HG03469 (cell line): ENCODE measurements at regions not wholly inside any gene's neighbourhood (a gene's known extent, or its start where the extent isn't known, plus 50 kb on each side); places are given as distances from the start of the nearest gene placed in this dataset.

Source experiments
- ATAC-seq: cut with Tn5 transposase; IDR thresholded peaks from one replicate; pipeline ENCODE4 v1.9.1; 2021; ENCODE audit warnings: mild to moderate bottlenecking, moderate library complexity, moderate number of reproducible peaks; ENCODE audit not compliant: unreplicated experiment

DNA sequence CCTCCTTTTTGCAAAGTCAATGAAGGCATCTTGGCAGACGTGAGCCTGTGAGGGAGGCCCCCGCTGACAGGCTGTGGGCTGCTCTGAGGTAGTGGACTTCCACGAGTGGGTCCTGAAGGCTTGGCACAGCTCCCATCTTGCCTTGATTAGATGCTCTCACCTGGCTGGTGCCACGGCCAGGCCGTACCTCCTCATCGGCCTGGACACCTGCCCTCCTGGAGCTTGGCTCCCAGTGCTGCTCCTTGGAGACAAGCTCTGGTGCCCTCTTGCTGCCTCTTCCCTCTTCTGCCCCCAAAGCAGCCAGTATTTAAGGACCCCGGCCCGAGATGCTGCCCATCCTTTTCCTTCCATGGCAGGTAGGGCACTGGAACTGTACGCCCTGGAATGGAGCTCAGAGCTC lies 93.5 kb downstream of the ERMARD start:
- ATAC-seq = no peak

DNA sequence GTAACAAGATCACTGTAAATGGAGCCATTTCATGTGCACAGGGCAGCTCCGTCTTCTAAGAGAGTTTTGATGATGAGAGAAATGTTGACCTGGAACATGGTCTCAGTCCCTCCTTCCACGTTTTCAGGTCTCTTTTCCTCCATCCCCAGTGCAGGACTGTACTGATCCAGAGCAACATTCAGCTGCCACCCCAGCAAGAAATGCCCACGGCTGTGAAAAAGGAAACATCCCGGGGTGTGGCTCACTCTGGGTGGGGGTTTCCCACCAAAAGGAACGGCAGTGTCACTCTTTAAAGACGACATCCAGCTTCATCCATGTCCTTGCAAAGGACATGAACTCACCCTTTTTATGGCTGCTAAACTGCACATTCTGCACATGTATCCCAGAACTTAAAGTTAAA lies 92.6 kb downstream of the ERMARD start:
- no peak for ATAC-seq

DNA sequence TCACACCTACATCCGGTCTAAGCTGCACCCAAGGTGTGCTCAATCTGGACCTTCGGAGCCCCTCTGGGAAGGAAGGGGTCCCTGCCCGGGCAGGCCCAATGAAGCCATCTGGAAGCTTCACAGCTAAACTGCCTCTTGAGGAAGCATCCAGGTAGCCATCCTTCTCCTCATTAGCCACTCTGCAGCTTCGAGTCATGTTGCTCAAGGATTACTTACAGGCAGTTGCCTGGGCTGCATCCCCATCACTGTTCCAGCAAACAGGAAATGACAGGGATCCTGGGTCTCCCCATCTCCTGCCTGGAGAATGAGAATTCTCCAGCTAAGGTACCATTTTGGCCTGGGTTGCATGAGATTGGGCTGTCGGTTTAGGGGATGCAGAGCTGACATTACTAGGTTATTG lies 91.7 kb downstream of the ERMARD start:
- ATAC-seq = no peak

DNA sequence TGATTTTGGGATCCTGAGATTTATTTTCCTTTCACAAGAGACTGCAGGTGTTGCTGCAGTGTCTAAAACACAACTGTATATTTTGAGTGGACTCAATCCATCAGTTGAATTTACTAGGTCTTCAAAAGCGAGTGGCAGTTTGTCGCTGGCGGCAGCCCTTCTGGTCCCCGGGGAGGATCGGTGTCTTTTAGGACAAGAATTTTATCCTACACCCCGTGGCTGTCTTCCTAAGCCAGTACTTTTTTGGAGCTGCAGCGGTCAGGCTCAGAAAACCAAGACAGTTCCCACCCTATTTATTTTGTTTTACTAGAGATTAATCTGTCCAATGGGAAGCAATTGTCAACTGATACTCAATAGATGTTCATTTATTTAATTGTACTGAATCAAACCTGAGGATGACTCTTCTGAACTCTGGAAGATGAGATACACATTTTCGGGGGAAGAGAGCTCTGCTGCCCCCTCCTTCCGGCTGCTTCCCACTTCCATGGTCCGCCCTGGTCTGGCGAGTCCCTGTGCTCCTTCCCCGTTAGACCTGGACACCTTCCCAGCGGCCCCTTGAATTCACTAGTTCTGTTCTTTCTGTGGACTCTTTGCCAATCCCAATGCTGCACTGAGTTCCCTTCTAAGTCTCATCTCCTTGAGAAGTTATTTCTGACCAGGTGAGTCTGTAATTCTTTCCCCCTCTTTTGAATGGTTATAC lies 90.6 kb downstream of the ERMARD start:
- ATAC-seq = no peak

DNA sequence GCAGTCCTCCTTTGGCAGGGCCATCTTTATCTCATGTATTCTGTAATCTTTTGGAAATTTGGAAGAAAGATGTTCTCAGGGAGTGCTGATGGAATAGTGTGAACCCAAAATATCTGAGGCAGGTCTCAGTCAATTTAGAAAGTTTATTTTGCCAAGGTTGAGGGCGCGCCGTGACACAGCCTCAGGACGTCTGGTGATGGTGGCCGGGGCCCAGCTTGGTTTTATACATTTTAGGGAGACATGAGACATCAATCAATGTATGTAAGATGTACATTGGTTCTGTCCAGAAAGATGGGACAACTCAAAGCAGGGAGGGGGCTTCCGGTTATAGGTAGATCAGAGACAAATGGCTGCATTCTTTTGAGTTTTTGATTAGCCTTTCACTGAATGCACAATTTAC lies 89.8 kb downstream of the ERMARD start:
- ATAC-seq = no peak

DNA sequence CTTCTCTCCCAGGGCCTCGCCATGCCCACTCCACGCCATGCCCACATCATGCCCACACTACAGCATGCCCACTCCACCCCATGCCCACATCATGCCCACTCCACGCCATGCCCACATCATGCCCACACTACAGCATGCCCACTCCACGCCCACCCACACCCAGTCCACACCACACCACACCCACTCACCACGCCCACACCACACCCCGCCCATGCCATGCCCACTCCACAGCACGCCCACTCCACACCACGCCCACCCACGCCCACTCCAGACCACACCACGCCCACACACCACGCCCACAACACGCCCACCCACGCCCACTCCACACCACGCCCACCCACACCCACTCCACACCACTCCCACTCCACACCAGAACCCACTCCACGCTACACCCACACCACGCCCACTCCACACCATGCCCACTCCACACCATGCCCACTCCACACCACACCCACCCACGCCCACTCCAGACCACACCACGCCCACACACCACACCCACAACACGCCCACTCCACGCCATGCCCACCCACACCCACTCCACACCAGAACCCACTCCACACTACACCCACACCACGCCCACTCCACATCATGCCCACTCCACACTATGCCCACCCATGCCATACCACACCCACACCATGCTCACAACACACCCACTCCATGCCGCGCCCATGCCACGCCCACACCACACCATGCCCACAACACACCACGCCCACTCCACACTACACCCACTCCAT lies 88.6 kb downstream of the ERMARD start:
- ATAC-seq = no peak

DNA sequence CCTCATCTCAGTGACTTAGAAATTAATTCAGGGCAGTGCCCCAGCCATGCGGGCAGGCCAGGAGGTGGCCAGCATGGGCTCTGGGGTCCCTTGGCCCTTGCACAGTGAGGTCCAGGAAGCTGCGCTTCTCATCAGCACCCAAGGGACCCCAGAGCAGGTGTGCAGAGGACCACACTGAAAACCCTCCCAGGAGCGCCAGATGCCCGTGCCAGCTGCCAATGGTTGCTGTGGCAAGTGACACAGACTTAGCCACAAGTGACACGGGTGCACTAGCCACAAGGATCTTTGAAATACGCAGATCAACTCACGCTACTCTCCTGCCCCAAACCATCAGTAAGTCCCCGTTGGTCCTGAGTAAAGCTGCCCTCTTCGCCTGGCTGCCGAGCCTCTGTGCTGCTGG lies 88.1 kb downstream of the ERMARD start:
- ATAC-seq = no peak

DNA sequence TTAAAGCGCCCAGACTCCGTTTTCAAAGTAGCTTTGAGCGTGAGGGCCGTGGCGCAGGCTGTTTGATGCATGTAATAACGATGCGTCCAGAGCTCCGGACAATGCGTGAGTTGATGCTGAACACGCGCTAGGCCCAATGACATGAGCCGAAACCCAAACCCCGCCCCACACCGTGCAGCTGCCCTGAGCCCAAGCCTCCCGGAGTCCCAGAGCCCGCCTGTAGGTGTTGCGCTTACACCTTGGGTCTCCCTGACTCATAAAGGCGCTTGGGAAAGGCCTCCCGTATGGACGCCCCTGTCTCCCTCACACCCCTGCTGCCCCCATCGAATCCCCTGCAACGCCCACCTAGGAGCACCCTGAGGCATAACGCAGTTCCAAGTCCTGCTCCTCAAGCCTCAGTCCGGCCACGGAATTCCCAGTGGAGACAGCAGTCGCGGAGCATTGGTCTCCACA lies 87.6 kb downstream of the ERMARD start:
- ATAC-seq = no peak

DNA sequence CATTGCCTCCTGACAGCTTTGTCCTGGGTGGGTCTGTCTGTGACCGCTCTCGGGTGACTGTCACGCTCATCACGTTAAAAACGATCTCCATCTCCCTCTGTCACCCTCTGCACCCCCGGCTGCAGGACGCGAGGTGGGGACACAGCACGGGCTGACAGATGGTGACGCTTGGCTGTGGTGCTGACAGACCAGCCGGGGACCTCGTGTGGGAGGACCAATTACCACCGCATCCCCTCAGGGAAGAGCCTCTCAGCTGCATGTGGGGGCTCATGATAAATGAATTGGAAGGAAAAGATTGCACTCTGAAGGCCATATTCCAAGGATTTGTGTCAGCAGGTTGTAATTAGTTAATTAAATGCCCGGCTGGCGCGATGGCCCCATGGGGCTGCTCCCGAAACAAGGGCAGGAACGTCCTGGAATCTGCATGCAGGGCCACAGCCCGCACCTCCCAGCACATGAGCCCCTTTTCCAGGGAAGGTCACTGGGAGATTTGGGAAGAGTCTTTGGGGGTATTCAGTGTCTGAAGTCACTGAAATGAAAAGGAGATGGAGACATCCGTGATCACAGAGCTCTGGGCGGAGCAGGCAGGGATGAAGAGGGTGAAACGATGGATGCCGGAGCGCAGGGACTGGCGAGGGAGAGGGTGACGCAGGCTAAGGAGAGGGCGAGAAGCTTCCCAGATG lies 87.1 kb downstream of the ERMARD start:
- no peak for ATAC-seq

DNA sequence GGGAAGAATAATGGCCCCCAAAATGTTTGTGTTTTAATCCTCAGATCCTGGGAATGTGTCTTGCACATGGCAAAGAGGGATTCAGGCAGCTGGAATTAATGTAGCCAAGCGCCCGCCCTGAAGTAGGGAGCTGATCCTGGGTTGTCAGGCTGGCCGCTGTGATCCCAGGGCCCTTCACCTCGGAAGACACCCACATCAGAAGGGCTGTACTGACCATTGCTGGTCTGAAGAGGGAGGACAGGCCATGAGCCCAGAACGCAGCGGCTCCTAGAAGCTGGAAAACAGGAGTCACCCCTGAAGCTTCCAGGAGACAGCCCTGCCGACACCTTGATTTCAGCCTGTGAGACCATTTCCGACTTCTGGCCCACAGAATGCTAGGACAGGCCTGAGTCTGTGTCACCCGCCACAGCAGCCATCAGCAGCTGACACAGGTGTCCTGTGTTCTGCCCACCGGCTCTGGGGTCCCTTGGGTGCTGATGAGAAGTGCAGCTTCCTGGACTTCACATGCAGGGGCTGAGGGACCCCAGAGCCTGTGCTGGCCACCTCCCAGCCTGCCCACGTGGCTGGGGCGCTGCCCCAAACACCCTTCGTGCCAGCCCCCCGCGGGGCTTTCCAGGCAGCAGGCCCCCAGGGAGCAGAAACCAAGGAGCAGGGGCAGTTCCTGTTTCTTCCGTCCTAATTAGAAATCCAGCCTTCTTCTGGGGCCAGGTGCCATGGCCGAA lies 86.3 kb downstream of the ERMARD start:
- no peak for ATAC-seq

DNA sequence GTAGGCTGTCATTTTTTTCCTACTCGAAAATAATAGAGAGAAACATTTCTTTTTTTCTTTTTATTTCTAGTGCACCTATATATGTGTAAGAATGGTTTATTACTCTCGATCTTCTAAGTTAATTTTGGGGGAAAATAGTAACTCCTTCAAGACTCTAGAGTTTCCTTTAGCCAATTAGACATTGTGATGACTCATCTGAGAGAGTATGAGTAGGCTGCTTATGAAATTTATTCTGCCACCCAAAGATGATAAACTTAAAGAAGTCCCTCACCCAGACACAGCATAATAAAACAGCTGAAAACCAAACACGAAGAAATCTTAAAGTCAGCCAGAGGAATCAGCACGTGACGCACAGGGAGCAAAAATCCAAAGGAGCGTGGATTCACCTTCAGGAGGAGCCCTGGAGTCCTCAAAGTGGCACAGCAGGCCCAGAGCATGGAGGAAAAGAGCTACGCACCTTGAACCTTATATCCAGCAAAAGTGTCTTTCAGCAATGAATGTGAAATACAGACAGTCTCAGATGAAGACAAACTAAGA lies 81.9 kb downstream of the ERMARD start:
- no peak for ATAC-seq

DNA sequence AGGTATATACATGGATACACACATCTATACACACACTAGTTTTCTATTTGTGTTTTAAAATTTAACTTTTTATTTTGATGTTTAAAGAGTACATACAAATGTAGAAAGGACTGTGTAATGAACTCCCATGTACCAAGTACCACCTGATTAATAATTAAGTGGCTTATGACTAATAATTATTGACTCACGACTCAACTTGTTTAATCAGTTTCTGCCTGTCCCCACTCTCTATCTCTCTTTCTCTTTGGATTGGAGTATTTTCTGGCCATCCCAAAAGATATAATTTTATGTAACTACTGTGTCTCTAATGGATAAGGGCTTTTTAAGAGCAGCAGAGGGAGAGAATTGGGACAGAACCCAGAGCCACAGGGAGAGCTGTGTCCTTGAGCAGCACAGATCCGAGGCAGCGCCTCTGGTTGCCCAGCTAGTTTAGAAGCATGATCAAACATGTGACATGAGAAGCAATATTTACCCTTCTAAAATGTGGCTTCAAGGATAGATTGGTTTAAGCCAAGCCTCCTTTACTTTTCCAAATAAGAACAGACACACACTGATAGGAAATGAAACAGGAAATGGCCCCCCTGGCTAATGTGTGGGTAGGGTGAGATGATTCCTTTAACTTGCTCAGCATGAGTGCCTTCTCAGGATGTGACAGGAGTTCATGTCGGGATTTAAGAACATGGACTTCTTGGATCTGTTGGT lies 81.0 kb downstream of the ERMARD start:
- ATAC-seq = no peak

DNA sequence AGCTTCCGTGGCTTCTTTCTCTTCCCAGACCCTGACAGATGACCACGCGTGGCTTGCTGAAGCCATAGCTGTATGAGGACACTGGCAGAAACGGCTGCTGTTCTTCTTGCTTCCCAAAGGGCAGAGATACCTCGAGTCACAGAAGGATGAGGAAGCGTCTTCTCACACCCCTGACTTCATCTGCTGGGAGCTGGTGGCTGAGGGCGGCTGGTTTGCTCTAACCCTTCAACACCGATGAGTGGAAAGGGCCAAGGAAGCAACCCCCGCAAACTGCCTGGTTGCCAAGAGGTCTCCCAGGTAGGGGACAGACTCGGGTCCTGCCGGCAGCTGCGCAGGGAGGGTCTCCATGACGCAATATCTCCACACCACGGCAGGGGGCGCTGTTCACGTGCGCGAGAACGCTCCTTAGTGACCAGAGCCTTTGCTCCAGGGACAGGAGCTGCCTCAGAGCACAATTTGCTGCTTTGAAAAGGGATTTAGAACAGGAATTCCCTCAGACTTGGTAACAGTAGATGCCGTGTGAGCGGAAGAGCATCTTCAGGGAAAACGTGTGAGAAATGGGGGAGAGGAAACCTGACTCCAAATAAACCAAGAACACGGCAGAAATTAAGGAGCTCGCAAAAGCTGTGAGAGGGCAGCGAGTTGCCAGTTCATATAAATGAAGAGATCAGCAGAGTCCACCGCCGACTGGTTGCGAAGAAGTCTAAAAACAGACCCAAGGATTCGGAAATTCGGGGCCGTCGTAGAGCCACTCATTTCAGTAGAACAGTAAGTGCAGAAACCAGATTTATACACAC lies 80.2 kb downstream of the ERMARD start:
- ATAC-seq = no peak
